ENCODE measurements at regions not wholly inside any gene's neighbourhood (a gene's known extent, or its start where the extent isn't known, plus 50 kb on each side); places are given as distances from the start of the nearest gene placed in this dataset.

- TF ChIP-seq CTCF (IDR thresholded peaks at IDR 0.05) (no peak), POLR2AphosphoS5 (IDR thresholded peaks at IDR 0.05; ENCODE audit: insufficient read depth in 1 of 2, low read depth in 1 of 2) (no peak), POLR2A (IDR thresholded peaks at IDR 0.05) (no peak)
- Histone ChIP-seq H3K9me3 (no peaks in the 10 kb centered on the region), H3K27me3 (peaks cover 4% of the 10 kb centered on the region), H3K4me3 (no peak overlapping the region), H3K4me1 (peaks cover 12% of the 10 kb centered on the region), H3K27ac (no peak overlapping the region), H3K36me3 (no peaks in the 10 kb centered on the region)
- intact Hi-C loops (cut with DNase I): no loop called here
- DNase-seq (ENCODE audit: extremely low spot score in 2 of 2): no peak
These were observed 72.4 kb downstream of the MYCN start for GRCh38 chr2:16012626-16013358.

GRCh38 chr2:16012029-16012596 is 71.8 kb downstream of the MYCN start:
- no peak for DNase-seq (ENCODE audit: extremely low spot score in 2 of 2)
- H3K27ac ChIP-seq: no peak overlapping the region
- H3K9me3 ChIP-seq: no peaks in the 10 kb centered on the region
- intact Hi-C loops (cut with DNase I): no loop called here
- peaks cover 4% of the 10 kb centered on the region for H3K27me3 ChIP-seq
- no peaks in the 10 kb centered on the region for H3K36me3 ChIP-seq
- peaks cover 12% of the 10 kb centered on the region for H3K4me1 ChIP-seq
- TF ChIP-seq CTCF (IDR thresholded peaks at IDR 0.05) (no peak), POLR2AphosphoS5 (IDR thresholded peaks at IDR 0.05; ENCODE audit: insufficient read depth in 1 of 2, low read depth in 1 of 2) (no peak), POLR2A (IDR thresholded peaks at IDR 0.05) (no peak)
- no peak overlapping the region for H3K4me3 ChIP-seq

- TF ChIP-seq POLR2A (IDR thresholded peaks at IDR 0.05): no peak
- TF ChIP-seq POLR2AphosphoS5 (IDR thresholded peaks at IDR 0.05; ENCODE audit: insufficient read depth in 1 of 2, low read depth in 1 of 2): no peak
- no peak for TF ChIP-seq CTCF (IDR thresholded peaks at IDR 0.05)
- Histone ChIP-seq H3K4me3 (no peak overlapping the region), H3K27me3 (peaks cover 4% of the 10 kb centered on the region), H3K36me3 (no peaks in the 10 kb centered on the region), H3K4me1 (peaks cover 12% of the 10 kb centered on the region), H3K9me3 (no peaks in the 10 kb centered on the region), H3K27ac (no peak overlapping the region)
- no peak for DNase-seq (ENCODE audit: extremely low spot score in 2 of 2)
- intact Hi-C loops (cut with DNase I): no loop called here
These were observed 71.2 kb downstream of the MYCN start for GRCh38 chr2:16011621-16011960.

- TF ChIP-seq POLR2AphosphoS5 (IDR thresholded peaks at IDR 0.05; ENCODE audit: insufficient read depth in 1 of 2, low read depth in 1 of 2): no peak
- H3K27ac ChIP-seq: no peak overlapping the region
- H3K36me3 ChIP-seq: no peaks in the 10 kb centered on the region
- no peak overlapping the region for H3K4me3 ChIP-seq
- peaks cover 12% of the 10 kb centered on the region for H3K4me1 ChIP-seq
- no peak for DNase-seq (ENCODE audit: extremely low spot score in 2 of 2)
- H3K27me3 ChIP-seq: peaks cover 3% of the 10 kb centered on the region
- no peaks in the 10 kb centered on the region for H3K9me3 ChIP-seq
- intact Hi-C loops (cut with DNase I): no loop called here
These were observed 70.7 kb downstream of the MYCN start for GRCh38 chr2:16010951-16011620.

- Histone ChIP-seq H3K36me3 (no peaks in the 10 kb centered on the region), H3K27me3 (no peaks in the 10 kb centered on the region), H3K4me1 (peaks cover 12% of the 10 kb centered on the region), H3K9me3 (no peaks in the 10 kb centered on the region), H3K27ac (no peak overlapping the region), H3K4me3 (no peak overlapping the region)
- intact Hi-C loops (cut with DNase I): no loop called here
- TF ChIP-seq CTCF (IDR thresholded peaks at IDR 0.05) (no peak), POLR2AphosphoS5 (IDR thresholded peaks at IDR 0.05; ENCODE audit: insufficient read depth in 1 of 2, low read depth in 1 of 2) (no peak), POLR2A (IDR thresholded peaks at IDR 0.05) (no peak)
- no peak for DNase-seq (ENCODE audit: extremely low spot score in 2 of 2)
These were observed 69.7 kb downstream of the MYCN start for GRCh38 chr2:16010011-16010410.
